Keratinocyte (primary cell): ENCODE measurements at regions not wholly inside any gene's neighbourhood (a gene's known extent, or its start where the extent isn't known, plus 50 kb on each side); places are given as distances from the start of the nearest gene placed in this dataset.

Source experiments
- EZH2 ChIP-seq: IDR thresholded peaks from one replicate; pipeline ENCODE4 v1.6.1; 2012; ENCODE audit warnings: inconsistent platforms, mild to moderate bottlenecking, low read length, moderate library complexity
- TF ChIP-seq, protein P1 (sequence below), 3 experiments: IDR thresholded peaks in 1 of 3; conservative IDR thresholded peaks in 1 of 3; optimal IDR thresholded peaks in 1 of 3; 2 replicates in 2 of 3; 3 replicates in 1 of 3; pipeline versions ENCODE3 to v1.5.1; 2011; ENCODE audit warnings: low read length in 3 of 3, mild to moderate bottlenecking in 3 of 3, moderate library complexity in 2 of 3, control low read depth in 1 of 3, inconsistent platforms in 1 of 3; ENCODE audit not compliant: insufficient read depth in 2 of 3; ENCODE audit errors: extremely low read depth in 1 of 3

DNA sequence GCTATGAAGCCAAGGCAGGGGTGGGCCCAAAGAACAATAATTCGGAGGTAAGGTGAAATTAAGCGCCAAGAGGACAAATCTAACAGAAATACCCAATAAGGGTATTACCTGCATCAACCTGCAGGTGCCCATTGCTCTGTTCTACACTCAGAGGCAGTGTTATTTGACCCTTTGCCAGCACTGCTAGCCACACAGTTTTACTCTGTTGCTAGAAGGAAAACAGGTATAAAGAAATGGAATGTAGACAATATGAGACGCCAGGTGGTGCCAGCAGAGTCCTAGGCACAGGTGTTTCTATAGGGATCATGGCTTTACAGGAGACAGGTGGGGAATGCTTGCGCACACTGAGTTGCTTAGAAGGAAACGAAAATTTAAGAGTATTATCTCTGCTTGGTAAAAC, 201.3 kb downstream of the HTR1A start:
- TF ChIP-seq, protein P1, sequence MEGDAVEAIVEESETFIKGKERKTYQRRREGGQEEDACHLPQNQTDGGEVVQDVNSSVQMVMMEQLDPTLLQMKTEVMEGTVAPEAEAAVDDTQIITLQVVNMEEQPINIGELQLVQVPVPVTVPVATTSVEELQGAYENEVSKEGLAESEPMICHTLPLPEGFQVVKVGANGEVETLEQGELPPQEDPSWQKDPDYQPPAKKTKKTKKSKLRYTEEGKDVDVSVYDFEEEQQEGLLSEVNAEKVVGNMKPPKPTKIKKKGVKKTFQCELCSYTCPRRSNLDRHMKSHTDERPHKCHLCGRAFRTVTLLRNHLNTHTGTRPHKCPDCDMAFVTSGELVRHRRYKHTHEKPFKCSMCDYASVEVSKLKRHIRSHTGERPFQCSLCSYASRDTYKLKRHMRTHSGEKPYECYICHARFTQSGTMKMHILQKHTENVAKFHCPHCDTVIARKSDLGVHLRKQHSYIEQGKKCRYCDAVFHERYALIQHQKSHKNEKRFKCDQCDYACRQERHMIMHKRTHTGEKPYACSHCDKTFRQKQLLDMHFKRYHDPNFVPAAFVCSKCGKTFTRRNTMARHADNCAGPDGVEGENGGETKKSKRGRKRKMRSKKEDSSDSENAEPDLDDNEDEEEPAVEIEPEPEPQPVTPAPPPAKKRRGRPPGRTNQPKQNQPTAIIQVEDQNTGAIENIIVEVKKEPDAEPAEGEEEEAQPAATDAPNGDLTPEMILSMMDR (optimal IDR thresholded peaks at IDR 0.05 in 1 of 3, IDR thresholded peaks at IDR 0.05 in 1 of 3, conservative IDR thresholded peaks at IDR 0.05 in 1 of 3; ENCODE audit: extremely low read depth in 1 of 3, insufficient read depth in 2 of 3, low read length in 3 of 3) = no peak
- TF ChIP-seq EZH2 = no peak
